ENCODE measurements at regions not wholly inside any gene's neighbourhood (a gene's known extent, or its start where the extent isn't known, plus 50 kb on each side); places are given as distances from the start of the nearest gene placed in this dataset.
"Not testable (repeated sequence)": the region's sequence is repeated elsewhere in the genome, so short reads cannot be mapped to it uniquely, and the experiment has no call there.

- no peak for DNase-seq (ENCODE audit: low spot score)
Observed at GRCh38 chr17:77526259-77526711, 385.5 kb downstream of the SEC14L1 start.

GRCh38 chr17:77526728-77527350, 386.1 kb downstream of the SEC14L1 start:
- peak; percentile 91 for DNase-seq (ENCODE audit: low spot score)

- DNase-seq (ENCODE audit: low spot score), result peak; percentile 63
Observed at GRCh38 chr17:77527409-77527808, 386.6 kb downstream of the SEC14L1 start.

GRCh38 chr17:77527836-77528505, 387.2 kb downstream of the SEC14L1 start:
- DNase-seq (ENCODE audit: low spot score), result peak; percentile 69

- peak; percentile 97 for DNase-seq (ENCODE audit: low spot score)
Observed at GRCh38 chr17:77528516-77529327, 388.0 kb downstream of the SEC14L1 start.

GRCh38 chr17:77529328-77529650, 388.5 kb downstream of the SEC14L1 start:
- no peak for DNase-seq (ENCODE audit: low spot score)

GRCh38 chr17:77530591-77530990, 389.8 kb downstream of the SEC14L1 start:
- DNase-seq (ENCODE audit: low spot score), result no peak

GRCh38 chr17:77531002-77531401, 390.2 kb downstream of the SEC14L1 start:
- no peak for DNase-seq (ENCODE audit: low spot score)

GRCh38 chr17:77531641-77532040, 390.9 kb downstream of the SEC14L1 start:
- DNase-seq (ENCODE audit: low spot score), result no peak

GRCh38 chr17:77533697-77534096, 392.9 kb downstream of the SEC14L1 start:
- not testable (repeated sequence) for DNase-seq (ENCODE audit: low spot score)

- no peak for DNase-seq (ENCODE audit: low spot score)
Observed at GRCh38 chr17:77534137-77534536, 393.4 kb downstream of the SEC14L1 start.

GRCh38 chr17:77535435-77535834, 394.7 kb downstream of the SEC14L1 start:
- DNase-seq (ENCODE audit: low spot score), result no peak

GRCh38 chr17:77535892-77536291, 395.1 kb downstream of the SEC14L1 start:
- DNase-seq (ENCODE audit: low spot score), result no peak

- DNase-seq (ENCODE audit: low spot score), result no peak
Observed at GRCh38 chr17:77537566-77537965, 396.8 kb downstream of the SEC14L1 start.

GRCh38 chr17:77540531-77540930, 399.8 kb downstream of the SEC14L1 start:
- no peak for DNase-seq (ENCODE audit: low spot score)

GRCh38 chr17:77540975-77541374, 400.2 kb downstream of the SEC14L1 start:
- no peak for DNase-seq (ENCODE audit: low spot score)

GRCh38 chr17:77542011-77542410, 401.2 kb downstream of the SEC14L1 start:
- DNase-seq (ENCODE audit: low spot score), result peak; percentile 80

GRCh38 chr17:77542551-77543490, 402.1 kb downstream of the SEC14L1 start:
- peak; percentile 89 for DNase-seq (ENCODE audit: low spot score)

- DNase-seq (ENCODE audit: low spot score), result no peak
Observed at GRCh38 chr17:77543801-77544200, 403.0 kb downstream of the SEC14L1 start.

GRCh38 chr17:77544347-77545110, 403.8 kb downstream of the SEC14L1 start:
- DNase-seq (ENCODE audit: low spot score), result no peak

GRCh38 chr17:77546772-77547241, 406.0 kb downstream of the SEC14L1 start:
- DNase-seq (ENCODE audit: low spot score), result peak; percentile 96
